ENCODE measurements at regions not wholly inside any gene's neighbourhood (a gene's known extent, or its start where the extent isn't known, plus 50 kb on each side); places are given as distances from the start of the nearest gene placed in this dataset.

- TF ChIP-seq POLR2A (IDR thresholded peaks at IDR 0.05) (no peak), CTCF (IDR thresholded peaks at IDR 0.05) (no peak), EP300 (IDR thresholded peaks at IDR 0.05) (no peak)
Measured at GRCh38 chr9:91147079-91147708, 214.5 kb downstream of the AUH start.
